Natural killer cell (primary cell): ENCODE measurements at regions not wholly inside any gene's neighbourhood (a gene's known extent, or its start where the extent isn't known, plus 50 kb on each side); places are given as distances from the start of the nearest gene placed in this dataset.

Experiments
- ATAC-seq, 3 donors: fragments of 150-1000 bp in 2 of 3; fragments of 200-7000 bp in 1 of 3; cut with Tn5 transposase; 1 replicate in 1 of 3; 2 replicates in 2 of 3; pipeline ENCODE4 v1.10.0; 2021; ENCODE audit warnings: mild to moderate bottlenecking in 2 of 3, moderate library complexity in 2 of 3
- DNase-seq, 2 donors: peaks; one replicate each; pipeline versions ENCODE4 v3.0.0 to v3.0.0-alpha.2; 2013 to 2021; ENCODE audit warnings: mixed read lengths in 1 of 2
- H3K27ac ChIP-seq: one replicate; pipeline ENCODE4 v1.5.1; 2013; ENCODE audit warnings: mild to moderate bottlenecking, low read length
- H3K27me3 ChIP-seq: one replicate; pipeline ENCODE4 v1.6.1; 2013; ENCODE audit warnings: low read length; ENCODE audit not compliant: control insufficient read depth, insufficient read depth
- H3K36me3 ChIP-seq: one replicate; pipeline ENCODE4 v1.6.1; 2013; ENCODE audit warnings: low read length; ENCODE audit not compliant: control insufficient read depth, insufficient read depth
- H3K4me1 ChIP-seq: one replicate; pipeline ENCODE4 v1.6.1; 2013; ENCODE audit warnings: low read length; ENCODE audit not compliant: control insufficient read depth, insufficient read depth
- H3K4me3 ChIP-seq: one replicate; pipeline ENCODE4 v1.5.1; 2013; ENCODE audit warnings: low read length
- H3K9me3 ChIP-seq: one replicate; pipeline ENCODE4 v1.6.1; 2013; ENCODE audit warnings: low read length; ENCODE audit not compliant: control insufficient read depth, insufficient read depth
- H3K27ac Mint-ChIP-seq, 2 donors: one replicate each; pipeline ENCODE4 v1.8.0; 2022; ENCODE audit warnings: mild to moderate bottlenecking in 2 of 2, mixed read lengths in 2 of 2, moderate library complexity in 1 of 2
- H3K27me3 Mint-ChIP-seq, 2 donors: one replicate each; pipeline ENCODE4 v1.8.0; 2022; ENCODE audit warnings: low read depth in 2 of 2, mixed read lengths in 2 of 2
- H3K36me3 Mint-ChIP-seq: one replicate; pipeline ENCODE4 v1.8.0; 2022; ENCODE audit warnings: mixed read lengths
- H3K4me1 Mint-ChIP-seq, 2 donors: one replicate each; pipeline ENCODE4 v1.8.0; 2022; ENCODE audit warnings: mixed read lengths in 2 of 2
- H3K4me3 Mint-ChIP-seq: one replicate; pipeline ENCODE4 v1.8.0; 2022; ENCODE audit warnings: mild to moderate bottlenecking, moderate library complexity, mixed read lengths
- H3K9me3 Mint-ChIP-seq, 2 donors: one replicate each; pipeline ENCODE4 v1.8.0; 2022; ENCODE audit warnings: mixed read lengths in 2 of 2
- WGBS: methylation state at CpG from one replicate; pipeline ENCODE4 v1.1.7; 2013; ENCODE audit warnings: missing lambda C conversion rate; ENCODE audit not compliant: insufficient coverage; 5-methylcytosine and 5-hydroxymethylcytosine counted together
- intact Hi-C: fragments of 100-400 bp; cut with micrococcal nuclease; formaldehyde crosslinking; loops from one replicate; pipeline ENCODE4 v1.14.2; 2022
- TF ChIP-seq, protein P1 (sequence below): fragments of 200-600 bp; IDR thresholded peaks from one replicate; pipeline ENCODE4 v1.8.0; 2022; ENCODE audit warnings: antibody characterized with exemption

DNA sequence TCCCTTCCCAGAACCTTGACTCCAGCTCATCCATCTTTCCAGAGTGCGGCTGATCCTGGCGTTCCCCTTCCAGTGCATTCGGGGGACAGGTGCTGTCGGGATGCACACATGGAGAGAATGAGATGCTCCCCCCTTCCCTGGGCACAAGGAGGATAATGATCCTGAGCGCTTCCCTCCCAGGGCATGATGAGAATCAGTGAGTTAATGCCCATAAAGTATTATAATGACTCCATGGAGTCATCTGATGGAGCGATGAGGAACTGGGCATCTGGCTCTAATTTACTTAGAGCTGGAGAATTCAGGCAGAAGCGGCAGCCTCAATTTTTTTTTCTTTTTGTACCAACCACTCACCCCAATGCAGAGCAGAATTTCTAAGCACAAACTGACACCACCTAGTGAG lies 79.6 kb upstream of the SKOR2 start:
- TF ChIP-seq, protein P1, sequence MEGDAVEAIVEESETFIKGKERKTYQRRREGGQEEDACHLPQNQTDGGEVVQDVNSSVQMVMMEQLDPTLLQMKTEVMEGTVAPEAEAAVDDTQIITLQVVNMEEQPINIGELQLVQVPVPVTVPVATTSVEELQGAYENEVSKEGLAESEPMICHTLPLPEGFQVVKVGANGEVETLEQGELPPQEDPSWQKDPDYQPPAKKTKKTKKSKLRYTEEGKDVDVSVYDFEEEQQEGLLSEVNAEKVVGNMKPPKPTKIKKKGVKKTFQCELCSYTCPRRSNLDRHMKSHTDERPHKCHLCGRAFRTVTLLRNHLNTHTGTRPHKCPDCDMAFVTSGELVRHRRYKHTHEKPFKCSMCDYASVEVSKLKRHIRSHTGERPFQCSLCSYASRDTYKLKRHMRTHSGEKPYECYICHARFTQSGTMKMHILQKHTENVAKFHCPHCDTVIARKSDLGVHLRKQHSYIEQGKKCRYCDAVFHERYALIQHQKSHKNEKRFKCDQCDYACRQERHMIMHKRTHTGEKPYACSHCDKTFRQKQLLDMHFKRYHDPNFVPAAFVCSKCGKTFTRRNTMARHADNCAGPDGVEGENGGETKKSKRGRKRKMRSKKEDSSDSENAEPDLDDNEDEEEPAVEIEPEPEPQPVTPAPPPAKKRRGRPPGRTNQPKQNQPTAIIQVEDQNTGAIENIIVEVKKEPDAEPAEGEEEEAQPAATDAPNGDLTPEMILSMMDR: no peak
- H3K27me3 Mint-ChIP-seq: peaks cover 0 to 4% of the 10 kb centered on the region in 2 donors
- 79% methylated on average over 7 of the region's 7 CpGs for WGBS
- no peak overlapping the region for H3K27ac Mint-ChIP-seq
- no peaks in the 10 kb centered on the region for H3K9me3 Mint-ChIP-seq
- H3K4me1 Mint-ChIP-seq: no peaks in the 10 kb centered on the region
- DNase-seq (no peak), ATAC-seq (no peak)
- Histone ChIP-seq H3K4me3 (no peak overlapping the region), H3K9me3 (no peaks in the 10 kb centered on the region), H3K36me3 (no peaks in the 10 kb centered on the region), H3K4me1 (no peaks in the 10 kb centered on the region), H3K27me3 (no peaks in the 10 kb centered on the region), H3K27ac (no peak overlapping the region)
- intact Hi-C loops: no loop called here
- no peaks in the 10 kb centered on the region for H3K36me3 Mint-ChIP-seq
- H3K4me3 Mint-ChIP-seq: no peak overlapping the region

DNA sequence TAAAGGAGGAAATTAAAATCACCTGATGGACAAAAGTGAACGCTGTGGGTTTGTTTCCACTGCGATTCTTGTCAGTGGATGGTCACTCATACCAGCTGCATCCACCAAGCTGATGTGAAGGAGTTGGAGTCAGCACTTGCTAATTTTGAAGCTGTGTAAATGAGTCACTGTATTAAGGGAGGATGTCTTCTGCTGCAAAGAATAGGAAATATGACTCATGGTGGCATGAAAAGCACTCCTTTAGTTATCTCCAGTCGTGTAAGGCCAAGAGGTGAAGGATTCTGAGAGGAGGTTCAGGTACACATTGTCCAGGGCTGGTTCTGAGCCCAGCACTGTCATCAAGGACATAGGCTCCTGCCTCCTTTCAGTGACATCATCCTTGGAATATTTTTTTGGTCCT lies 71.7 kb upstream of the SKOR2 start:
- no peaks in the 10 kb centered on the region for H3K36me3 ChIP-seq
- WGBS: 77% methylated on average over 3 of the region's 3 CpGs
- peaks cover 0 to 8% of the 10 kb centered on the region in 2 donors for H3K27me3 Mint-ChIP-seq
- H3K4me1 ChIP-seq: no peaks in the 10 kb centered on the region
- DNase-seq (no peak), ATAC-seq (no peak)
- H3K9me3 ChIP-seq: no peaks in the 10 kb centered on the region
- no peak overlapping the region for H3K27ac ChIP-seq
- no peak overlapping the region for H3K4me3 Mint-ChIP-seq
- TF ChIP-seq, protein P1: no peak
- no peak overlapping the region for H3K27ac Mint-ChIP-seq
- H3K27me3 ChIP-seq: no peaks in the 10 kb centered on the region
- H3K36me3 Mint-ChIP-seq: no peaks in the 10 kb centered on the region
- peaks cover 0 to 2% of the 10 kb centered on the region in 2 donors for H3K9me3 Mint-ChIP-seq
- intact Hi-C loops: no loop called here
- H3K4me3 ChIP-seq: no peak overlapping the region
- no peaks in the 10 kb centered on the region for H3K4me1 Mint-ChIP-seq

DNA sequence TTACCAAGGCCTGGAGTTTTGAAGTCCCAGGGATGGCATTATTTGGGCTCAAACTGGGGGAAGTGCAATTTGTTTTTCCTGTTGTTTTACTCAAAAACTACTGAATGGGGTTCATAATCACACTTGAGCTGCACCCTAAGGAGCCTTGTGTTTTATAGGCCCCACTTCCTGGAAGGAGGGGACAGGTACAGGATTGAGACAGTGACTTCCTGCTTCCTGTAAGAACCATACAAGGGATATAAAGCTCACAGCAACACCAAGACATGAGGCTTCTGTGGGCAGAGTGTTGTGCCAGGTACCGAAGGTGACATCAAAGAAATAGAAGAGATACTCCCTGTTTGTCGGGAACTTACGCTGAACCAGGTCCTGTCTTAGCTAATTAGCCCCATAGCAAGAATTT lies 70.4 kb upstream of the SKOR2 start:
- no peaks in the 10 kb centered on the region for H3K4me1 Mint-ChIP-seq

More for the DNA sequence above, 70.4 kb upstream of the SKOR2 start:
- no peak overlapping the region for H3K4me3 ChIP-seq
- TF ChIP-seq, protein P1: no peak
- intact Hi-C loops: no loop called here
- H3K36me3 ChIP-seq: no peaks in the 10 kb centered on the region
- H3K27me3 ChIP-seq: no peaks in the 10 kb centered on the region
- H3K27ac ChIP-seq: no peak overlapping the region
- H3K9me3 Mint-ChIP-seq: peaks cover 0 to 2% of the 10 kb centered on the region in 2 donors
- H3K9me3 ChIP-seq: no peaks in the 10 kb centered on the region
- ATAC-seq (no peak), DNase-seq (no peak)
- H3K36me3 Mint-ChIP-seq: no peaks in the 10 kb centered on the region
- peaks cover 8 to 13% of the 10 kb centered on the region in 2 donors for H3K27me3 Mint-ChIP-seq
- no peak overlapping the region for H3K4me3 Mint-ChIP-seq
- H3K27ac Mint-ChIP-seq: no peak overlapping the region
- 88% methylated on average over 3 of the region's 3 CpGs for WGBS
- no peaks in the 10 kb centered on the region for H3K4me1 ChIP-seq
